Renal pelvis (tissue), 1 donor: ENCODE measurements at regions not wholly inside any gene's neighbourhood (a gene's known extent, or its start where the extent isn't known, plus 50 kb on each side); places are given as distances from the start of the nearest gene placed in this dataset.
"Not testable (repeated sequence)": the region's sequence is repeated elsewhere in the genome, so short reads cannot be mapped to it uniquely, and the experiment has no call there.

Experiments
- DNase-seq: peaks from one replicate; pipeline ENCODE4 v3.0.0-alpha.2; 2013

DNA sequence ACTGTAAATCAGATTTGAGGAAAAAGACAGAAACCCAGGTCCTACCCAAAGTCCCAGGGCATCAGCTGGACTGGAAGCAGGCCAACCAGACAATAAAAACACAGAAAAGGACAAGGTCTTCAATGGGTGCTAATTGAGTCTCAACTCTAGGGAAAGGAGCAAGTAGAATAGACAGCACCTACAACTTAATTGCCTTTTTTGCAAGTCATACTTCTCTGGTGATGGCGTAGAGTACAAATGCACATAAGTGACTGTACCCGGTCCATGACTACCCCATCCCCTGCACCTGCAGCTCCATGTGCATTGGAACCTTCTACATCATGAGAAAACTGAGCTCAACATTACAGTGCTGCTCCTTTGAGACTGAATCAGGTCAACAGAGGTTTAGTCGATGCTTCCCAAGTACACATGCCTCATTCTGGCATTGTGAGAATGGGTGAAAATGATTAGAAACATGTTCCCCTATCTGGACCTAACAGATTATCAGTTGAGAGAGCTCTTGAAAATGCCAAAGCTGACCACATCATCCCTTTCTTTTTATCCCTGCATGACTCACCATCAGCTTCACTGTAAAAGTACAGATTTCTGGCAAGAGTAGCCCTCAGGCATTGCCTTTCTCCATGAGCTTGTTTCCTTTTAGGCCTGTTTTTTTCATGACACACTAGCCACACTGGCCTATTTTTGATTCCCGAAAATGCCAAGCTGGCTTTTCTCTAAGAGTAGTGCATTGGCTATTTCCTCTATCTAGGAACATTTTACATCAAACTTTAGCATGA lies 298.3 kb downstream of the HS3ST1 start:
- no peak for DNase-seq

- DNase-seq: no peak
Observed at GRCh38 chr4:11120435-11120834, 308.3 kb downstream of the HS3ST1 start.

- no peak for DNase-seq
Observed at GRCh38 chr4:11119474-11119873, 309.2 kb downstream of the HS3ST1 start.

- no peak for DNase-seq
Observed at GRCh38 chr4:11118513-11118912, 310.2 kb downstream of the HS3ST1 start.

DNA sequence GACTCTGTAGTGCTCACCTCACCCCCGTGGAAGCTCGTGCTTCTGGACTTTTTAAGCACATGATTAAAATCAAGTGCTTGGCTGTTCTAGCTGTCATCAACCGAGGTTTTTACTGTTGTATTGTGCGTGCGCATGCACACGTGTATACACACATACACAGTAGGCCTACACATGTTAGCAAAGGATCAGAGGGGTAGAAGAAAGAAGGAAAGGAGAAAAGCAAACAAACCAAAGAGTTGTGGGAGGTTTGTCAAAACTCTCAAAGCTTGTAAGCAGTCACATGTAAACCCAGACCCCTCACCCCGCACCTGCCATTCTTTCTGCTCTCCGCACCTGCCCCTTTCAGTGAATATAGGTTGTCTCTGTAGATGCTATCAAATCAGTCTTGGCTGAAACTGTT lies 311.8 kb downstream of the HS3ST1 start:
- DNase-seq: no peak

GRCh38 chr4:11111876-11112275 lies 316.8 kb downstream of the HS3ST1 start:
- no peak for DNase-seq

DNA sequence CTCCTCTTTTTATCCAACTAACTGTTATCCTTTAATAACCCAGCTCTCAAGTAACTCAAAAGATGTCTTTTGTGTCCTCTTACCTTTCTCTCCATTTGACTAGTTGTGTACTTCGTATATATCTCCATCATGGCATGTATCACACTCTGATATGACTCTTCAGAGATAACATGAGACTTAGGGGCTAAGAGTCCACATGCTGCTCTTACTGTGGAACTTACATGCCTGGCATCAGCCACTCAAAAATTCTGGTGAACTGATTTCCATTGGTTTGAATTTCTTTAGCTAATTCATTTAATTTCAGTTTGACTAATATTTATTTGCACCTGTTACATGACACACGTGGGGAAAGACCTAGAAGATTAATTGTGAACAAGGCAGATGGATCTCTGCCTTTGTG lies 317.3 kb downstream of the HS3ST1 start:
- DNase-seq: no peak

GRCh38 chr4:11106759-11107158 lies 321.9 kb downstream of the HS3ST1 start:
- no peak for DNase-seq

DNA sequence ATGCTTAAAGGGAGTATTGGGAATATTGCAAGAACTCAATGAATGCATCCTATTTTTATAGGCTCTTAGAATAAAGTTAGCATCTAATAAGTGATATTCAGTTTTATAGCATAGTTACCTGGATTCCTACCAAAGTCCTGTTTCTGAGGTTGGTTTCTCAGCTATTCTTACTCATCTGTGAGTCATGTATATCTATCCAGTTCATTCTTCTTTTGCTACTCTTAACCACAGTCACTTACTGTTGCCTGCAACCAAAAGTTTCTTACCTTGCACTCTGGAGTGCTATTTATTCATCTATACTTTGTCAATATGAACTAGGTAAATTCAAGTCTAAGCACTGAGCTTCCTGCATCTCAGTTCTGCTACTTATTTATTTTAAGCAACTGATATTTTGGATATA lies 322.5 kb downstream of the HS3ST1 start:
- no peak for DNase-seq

GRCh38 chr4:11105715-11106114 lies 323.0 kb downstream of the HS3ST1 start:
- no peak for DNase-seq

DNA sequence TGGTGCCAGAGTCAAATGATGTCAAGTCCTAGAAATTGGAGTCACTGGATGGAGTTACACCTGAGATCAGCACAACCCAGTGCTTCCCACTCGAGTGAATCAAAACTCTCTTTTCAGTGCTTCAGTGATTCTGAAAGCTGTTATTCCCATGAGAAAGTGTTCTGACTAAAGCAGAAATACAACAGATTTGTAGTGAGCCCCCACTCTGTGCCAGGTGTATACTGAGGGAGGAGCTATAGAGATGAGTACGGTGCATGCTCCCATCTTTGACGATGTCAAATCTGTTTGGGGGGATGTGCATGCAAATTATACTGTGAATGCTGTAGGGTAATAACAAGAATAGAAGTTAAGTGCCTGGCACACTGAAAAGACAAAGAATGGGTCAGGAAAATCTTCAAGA lies 330.2 kb downstream of the HS3ST1 start:
- DNase-seq: no peak

GRCh38 chr4:11097725-11098124 lies 331.0 kb downstream of the HS3ST1 start:
- no peak for DNase-seq

DNA sequence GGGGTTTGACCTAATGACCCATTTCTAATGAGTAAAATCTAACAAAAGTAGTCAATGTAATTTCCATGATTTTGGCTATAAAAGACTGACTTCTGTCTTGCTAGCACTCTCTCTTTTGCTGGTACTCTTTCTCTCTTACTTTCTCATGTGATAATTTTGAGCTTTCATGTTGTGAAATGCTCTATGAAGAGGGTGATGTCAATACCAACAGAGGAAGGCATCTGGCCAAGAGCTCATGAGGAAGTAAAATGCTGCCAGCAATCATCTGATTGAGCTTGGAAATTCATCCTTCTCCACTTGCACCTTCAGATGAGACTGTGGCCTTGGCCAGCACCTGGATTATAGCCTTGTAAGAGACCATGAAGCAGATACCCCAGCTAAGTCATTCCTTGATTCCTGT lies 347.7 kb downstream of the HS3ST1 start:
- no peak for DNase-seq

GRCh38 chr4:11079171-11079570 lies 349.5 kb downstream of the HS3ST1 start:
- no peak for DNase-seq

GRCh38 chr4:11074581-11075241 lies 354.0 kb downstream of the HS3ST1 start:
- DNase-seq: no peak

GRCh38 chr4:11073621-11074051 lies 355.1 kb downstream of the HS3ST1 start:
- no peak for DNase-seq

DNA sequence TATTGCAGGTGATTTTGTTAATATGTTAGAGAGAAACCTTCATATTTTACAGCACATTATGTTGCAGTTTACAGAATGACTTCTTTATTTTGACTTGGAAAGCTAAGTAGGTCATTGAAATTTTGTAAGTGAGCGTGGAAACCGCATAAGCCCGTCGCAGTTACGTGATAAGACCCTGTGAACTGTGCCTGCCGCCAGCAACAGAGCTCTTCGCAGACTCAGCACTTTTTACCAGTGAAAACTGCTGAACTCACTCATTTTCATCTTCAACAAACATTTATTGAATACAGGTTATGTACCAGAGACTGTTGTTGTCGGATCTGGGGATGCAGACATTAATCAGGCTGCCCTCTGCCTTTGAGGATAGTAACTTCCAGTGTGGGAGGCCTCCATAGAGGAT lies 355.7 kb downstream of the HS3ST1 start:
- DNase-seq: no peak

DNA sequence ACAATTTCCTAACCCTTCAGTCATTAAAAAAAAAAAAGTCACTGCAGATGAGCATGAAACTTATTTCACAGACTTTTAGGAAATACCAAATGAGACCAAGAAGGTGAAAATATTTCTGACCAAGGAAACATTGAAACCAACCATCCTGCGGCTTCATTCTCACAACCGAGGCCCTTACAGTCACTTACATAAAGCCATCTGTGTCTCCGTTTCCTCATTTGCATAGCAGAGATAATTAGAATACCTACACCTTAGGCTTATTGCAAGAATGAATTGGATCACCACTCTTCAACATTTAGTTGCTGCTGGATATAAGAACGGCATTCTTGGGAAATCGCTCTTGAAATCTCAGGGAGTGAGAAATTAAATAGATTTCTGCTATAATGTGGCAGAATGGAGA lies 356.2 kb downstream of the HS3ST1 start:
- DNase-seq: no peak

- no peak for DNase-seq
Observed at GRCh38 chr4:11070813-11071212, 357.9 kb downstream of the HS3ST1 start.

- DNase-seq: no peak
Observed at GRCh38 chr4:11069581-11070211, 359.0 kb downstream of the HS3ST1 start.

DNA sequence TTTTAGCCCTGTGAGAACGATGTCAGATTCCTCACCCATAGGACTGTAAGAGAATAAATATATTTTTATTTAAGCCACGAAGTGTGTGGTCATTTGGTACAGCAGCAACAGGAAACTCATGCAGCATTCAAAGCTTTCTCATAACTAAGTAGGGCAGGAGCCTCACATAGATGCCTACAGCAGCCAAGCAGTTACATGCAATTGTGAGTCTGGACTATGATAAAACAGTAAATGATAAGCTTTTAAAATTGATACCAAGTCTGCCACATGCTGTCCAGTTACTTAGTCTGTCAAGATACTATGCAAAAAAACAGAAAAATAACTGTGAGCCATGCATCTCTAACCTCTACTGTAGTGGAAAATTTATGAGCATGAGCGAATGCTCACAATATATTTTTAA lies 359.6 kb downstream of the HS3ST1 start:
- no peak for DNase-seq

DNA sequence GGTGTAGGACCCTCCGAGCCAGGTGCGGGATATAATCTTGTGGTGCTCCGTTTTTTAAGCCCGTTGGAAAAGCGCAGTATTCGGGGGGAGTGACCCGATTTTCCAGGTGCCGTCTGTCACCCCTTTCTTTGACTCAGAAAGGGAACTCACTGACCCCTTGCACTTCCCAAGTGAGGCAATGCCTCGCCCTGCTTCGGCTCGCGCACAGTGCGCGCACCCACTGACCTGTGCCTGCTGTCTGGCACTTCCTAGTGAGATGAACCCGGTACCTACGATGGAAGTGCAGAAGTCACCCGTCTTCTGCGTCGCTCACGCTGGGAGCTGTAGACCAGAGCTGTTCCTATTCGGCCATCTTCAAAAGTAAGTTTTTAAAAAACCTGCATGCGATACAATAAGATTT lies 362.1 kb downstream of the HS3ST1 start:
- not testable (repeated sequence) for DNase-seq

DNA sequence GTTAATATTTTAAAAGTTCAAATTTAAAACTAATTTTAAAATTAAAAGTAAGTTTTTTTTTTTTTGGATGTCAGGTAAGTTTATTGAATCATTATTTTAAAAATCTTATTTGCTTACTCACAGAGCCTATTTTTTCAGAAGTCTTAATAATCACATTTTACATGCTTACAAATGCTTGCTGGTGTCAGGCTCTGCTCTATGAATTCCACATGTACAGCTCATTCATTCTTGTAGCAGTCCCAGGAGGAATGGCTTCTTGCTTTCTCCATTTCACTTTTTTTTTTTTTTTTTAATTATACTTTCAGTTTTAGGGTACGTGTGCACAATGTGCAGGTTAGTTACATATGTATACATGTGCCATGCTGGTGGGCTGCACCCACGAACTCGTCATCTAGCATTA lies 368.1 kb downstream of the HS3ST1 start:
- not testable (repeated sequence) for DNase-seq
